Lower lobe of right lung (tissue), 2 donors: ENCODE measurements at regions not wholly inside any gene's neighbourhood (a gene's known extent, or its start where the extent isn't known, plus 50 kb on each side); places are given as distances from the start of the nearest gene placed in this dataset.

ENCODE experiments used
- ATAC-seq, 2 donors: fragments of 200-7000 bp; cut with Tn5 transposase; one replicate each; pipeline ENCODE4 v1.9.1; 2020 to 2022; ENCODE audit warnings: mild to moderate bottlenecking in 2 of 2, moderate library complexity in 2 of 2
- DNase-seq: peaks from one replicate; pipeline ENCODE4 v3.0.0-alpha.2; 2020
- H3K27ac ChIP-seq: fragments of 200-600 bp; one replicate; pipeline ENCODE4 v1.8.0; 2022
- H3K27me3 ChIP-seq: fragments of 200-600 bp; one replicate; pipeline ENCODE4 v1.8.0; 2022; ENCODE audit warnings: low read depth
- H3K36me3 ChIP-seq: fragments of 200-600 bp; one replicate; pipeline ENCODE4 v1.8.0; 2022; ENCODE audit warnings: mild to moderate bottlenecking
- H3K4me1 ChIP-seq: fragments of 200-600 bp; one replicate; pipeline ENCODE4 v1.8.0; 2022
- H3K4me3 ChIP-seq: fragments of 200-600 bp; one replicate; pipeline ENCODE4 v1.8.0; 2022; ENCODE audit warnings: mild to moderate bottlenecking
- H3K9me3 ChIP-seq: fragments of 200-600 bp; one replicate; pipeline ENCODE4 v1.8.0; 2022
- intact Hi-C: fragments of 100-400 bp; cut with DNase I; formaldehyde crosslinking; loops from one replicate; pipeline ENCODE4 v1.11.0; 2022
- TF ChIP-seq, protein P1 (sequence below): fragments of 200-600 bp; IDR thresholded peaks from one replicate; pipeline ENCODE4 v1.8.0; 2022; ENCODE audit warnings: antibody characterized with exemption, mild to moderate bottlenecking
- donor health status: DM: no; HTN: yes; CAD: no; lungs with severe emphysema.

DNA sequence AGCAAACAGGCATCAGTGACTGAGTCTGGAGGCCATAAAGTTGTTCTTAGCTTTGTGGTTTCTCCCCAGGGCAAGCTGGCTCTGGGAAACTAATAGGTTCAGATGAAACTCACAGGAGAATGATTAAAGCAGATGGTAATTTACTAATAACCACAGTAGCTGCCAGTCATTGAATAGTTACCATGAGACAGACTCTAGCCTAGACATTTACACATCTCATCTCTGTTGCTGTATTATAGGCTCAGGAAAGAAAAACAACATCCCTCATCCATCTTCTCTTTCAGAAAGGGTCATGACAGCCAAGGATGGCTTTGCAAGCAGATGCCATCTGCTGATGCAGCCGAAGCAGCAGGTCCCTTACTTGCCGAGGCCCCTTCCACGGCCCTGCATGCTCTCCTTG, 314.0 kb upstream of the ID2 start:
- Histone ChIP-seq H3K36me3 (no peaks in the 10 kb centered on the region), H3K27ac (no peak overlapping the region), H3K27me3 (no peaks in the 10 kb centered on the region), H3K4me1 (no peaks in the 10 kb centered on the region), H3K9me3 (no peaks in the 10 kb centered on the region), H3K4me3 (no peak overlapping the region)
- TF ChIP-seq, protein P1, sequence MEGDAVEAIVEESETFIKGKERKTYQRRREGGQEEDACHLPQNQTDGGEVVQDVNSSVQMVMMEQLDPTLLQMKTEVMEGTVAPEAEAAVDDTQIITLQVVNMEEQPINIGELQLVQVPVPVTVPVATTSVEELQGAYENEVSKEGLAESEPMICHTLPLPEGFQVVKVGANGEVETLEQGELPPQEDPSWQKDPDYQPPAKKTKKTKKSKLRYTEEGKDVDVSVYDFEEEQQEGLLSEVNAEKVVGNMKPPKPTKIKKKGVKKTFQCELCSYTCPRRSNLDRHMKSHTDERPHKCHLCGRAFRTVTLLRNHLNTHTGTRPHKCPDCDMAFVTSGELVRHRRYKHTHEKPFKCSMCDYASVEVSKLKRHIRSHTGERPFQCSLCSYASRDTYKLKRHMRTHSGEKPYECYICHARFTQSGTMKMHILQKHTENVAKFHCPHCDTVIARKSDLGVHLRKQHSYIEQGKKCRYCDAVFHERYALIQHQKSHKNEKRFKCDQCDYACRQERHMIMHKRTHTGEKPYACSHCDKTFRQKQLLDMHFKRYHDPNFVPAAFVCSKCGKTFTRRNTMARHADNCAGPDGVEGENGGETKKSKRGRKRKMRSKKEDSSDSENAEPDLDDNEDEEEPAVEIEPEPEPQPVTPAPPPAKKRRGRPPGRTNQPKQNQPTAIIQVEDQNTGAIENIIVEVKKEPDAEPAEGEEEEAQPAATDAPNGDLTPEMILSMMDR: no peak
- DNase-seq: no peak
- intact Hi-C loops: no loop called here
- ATAC-seq: no peak

DNA sequence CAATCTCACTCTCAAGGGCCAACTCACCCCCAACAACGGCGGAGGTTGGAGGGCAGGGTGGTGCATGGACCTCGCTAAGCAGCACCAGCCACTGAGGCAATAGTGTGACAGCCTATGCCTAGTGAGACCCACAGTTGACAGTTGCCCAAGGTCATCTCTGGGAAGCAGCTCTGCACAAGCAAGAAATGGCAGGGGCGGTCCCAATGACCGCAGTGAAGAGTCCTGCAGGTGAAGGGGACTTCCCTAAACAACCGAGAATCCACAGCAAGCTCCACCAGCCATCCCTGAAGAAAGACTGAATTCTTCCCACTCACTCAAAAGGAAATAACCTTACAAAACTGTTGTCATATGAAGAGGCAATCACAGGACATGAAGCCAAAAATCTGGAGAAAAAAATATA, 313.4 kb upstream of the ID2 start:
- intact Hi-C loops: no loop called here
- no peak overlapping the region for H3K27ac ChIP-seq
- TF ChIP-seq, protein P1: no peak
- H3K4me1 ChIP-seq: no peaks in the 10 kb centered on the region
- no peaks in the 10 kb centered on the region for H3K9me3 ChIP-seq
- no peak for ATAC-seq
- no peaks in the 10 kb centered on the region for H3K27me3 ChIP-seq
- no peaks in the 10 kb centered on the region for H3K36me3 ChIP-seq
- H3K4me3 ChIP-seq: no peak overlapping the region
- no peak for DNase-seq

DNA sequence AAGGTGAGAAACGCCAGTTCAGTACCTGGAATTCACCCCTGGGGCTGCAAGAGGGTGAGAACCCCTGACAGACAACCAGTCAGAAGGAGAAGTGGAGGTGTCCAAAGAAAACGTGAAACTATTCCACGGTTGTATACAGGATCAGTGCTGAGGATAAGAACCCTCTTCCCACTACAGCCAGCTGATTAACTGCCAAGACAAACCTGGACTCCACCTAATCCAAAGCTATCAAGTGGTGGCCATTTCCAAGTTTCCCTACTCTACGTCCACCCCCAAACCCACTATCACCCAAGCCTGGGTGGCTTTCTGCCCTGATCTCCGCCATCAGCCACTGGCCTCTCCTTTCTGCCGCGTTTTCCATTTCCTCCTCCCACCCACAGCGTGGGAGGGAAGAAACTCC, 312.3 kb upstream of the ID2 start:
- Histone ChIP-seq H3K36me3 (no peaks in the 10 kb centered on the region), H3K4me3 (no peak overlapping the region), H3K27me3 (no peaks in the 10 kb centered on the region), H3K9me3 (no peaks in the 10 kb centered on the region), H3K4me1 (no peaks in the 10 kb centered on the region), H3K27ac (no peak overlapping the region)
- DNase-seq (no peak), ATAC-seq (no peak)
- TF ChIP-seq, protein P1: no peak
- intact Hi-C loops: no loop called here

DNA sequence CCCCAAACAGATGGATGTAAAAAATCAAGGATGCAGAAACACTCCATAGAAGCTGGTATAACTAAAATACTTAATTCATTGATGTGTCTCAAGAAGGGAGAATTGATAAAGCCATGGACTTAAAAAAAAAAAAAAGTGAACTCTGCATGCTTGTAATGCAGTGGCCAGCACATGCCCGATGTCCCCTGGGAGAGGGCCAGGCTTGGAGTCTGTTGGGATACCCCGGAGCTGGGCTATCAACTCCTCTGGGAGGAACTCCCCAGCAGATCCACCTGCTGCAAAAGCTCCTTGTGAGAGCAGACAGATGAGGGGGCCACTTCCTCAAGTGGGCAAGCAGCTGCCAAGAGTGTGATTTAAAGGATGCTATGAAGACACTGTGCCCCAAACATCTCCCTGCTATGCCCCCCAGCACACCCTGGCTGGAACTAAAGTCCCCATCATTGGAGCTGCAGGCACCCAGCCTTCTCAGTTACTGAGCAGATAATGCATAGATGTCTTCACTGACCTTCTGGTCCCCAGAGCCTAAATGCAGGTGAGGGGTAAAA, 311.5 kb upstream of the ID2 start:
- intact Hi-C loops: no loop called here
- no peaks in the 10 kb centered on the region for H3K9me3 ChIP-seq
- DNase-seq: no peak
- TF ChIP-seq, protein P1: no peak
- H3K36me3 ChIP-seq: no peaks in the 10 kb centered on the region
- H3K27me3 ChIP-seq: no peaks in the 10 kb centered on the region
- no peak for ATAC-seq
- no peaks in the 10 kb centered on the region for H3K4me1 ChIP-seq
- no peak overlapping the region for H3K27ac ChIP-seq
- H3K4me3 ChIP-seq: no peak overlapping the region

DNA sequence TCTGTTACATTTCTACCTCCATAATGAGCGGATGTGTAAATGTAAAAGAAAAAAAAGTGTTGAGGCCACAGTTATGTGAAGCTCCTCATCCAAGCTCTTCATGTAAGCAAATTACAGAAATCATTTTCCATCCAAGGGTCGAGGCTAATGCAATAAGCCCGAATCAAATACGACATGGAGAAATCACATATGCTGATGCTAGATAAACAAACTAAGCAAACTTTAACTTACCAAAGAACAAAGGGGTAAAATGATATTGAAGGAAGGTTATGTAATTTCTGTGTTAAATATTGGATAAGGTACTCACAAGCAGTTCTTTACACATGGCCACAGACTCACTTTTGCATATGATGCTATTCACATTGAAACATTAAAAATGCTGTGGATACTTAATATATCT, 310.2 kb upstream of the ID2 start:
- Histone ChIP-seq H3K36me3 (no peaks in the 10 kb centered on the region), H3K9me3 (no peaks in the 10 kb centered on the region), H3K4me3 (no peak overlapping the region), H3K4me1 (no peaks in the 10 kb centered on the region), H3K27me3 (no peaks in the 10 kb centered on the region), H3K27ac (no peak overlapping the region)
- DNase-seq (no peak), ATAC-seq (no peak)
- intact Hi-C loops: no loop called here
- TF ChIP-seq, protein P1: no peak

DNA sequence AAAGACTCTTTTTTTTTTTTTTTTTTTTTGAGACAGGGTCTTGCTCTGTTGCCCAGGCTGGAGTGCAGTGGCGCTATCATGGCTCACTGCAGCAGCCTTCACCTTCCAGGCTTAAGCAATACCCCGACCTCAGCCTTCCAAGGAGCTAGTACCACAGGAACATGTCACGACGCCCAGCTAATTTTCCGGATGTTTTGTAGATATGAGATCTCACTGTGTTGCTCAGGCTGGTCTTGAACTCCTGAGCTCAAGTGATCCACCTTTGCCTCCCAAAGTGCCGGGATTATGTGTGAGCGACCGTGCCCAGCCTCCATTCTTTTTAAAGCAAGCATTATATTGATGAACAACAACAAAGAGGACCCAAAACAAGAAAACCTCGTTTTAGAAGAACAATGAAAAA, 307.1 kb upstream of the ID2 start:
- ATAC-seq (no peak), DNase-seq (no peak)
- H3K4me3 ChIP-seq: no peak overlapping the region
- intact Hi-C loops: no loop called here
- no peaks in the 10 kb centered on the region for H3K36me3 ChIP-seq
- no peaks in the 10 kb centered on the region for H3K27me3 ChIP-seq
- TF ChIP-seq, protein P1: no peak
- H3K4me1 ChIP-seq: peaks cover 3% of the 10 kb centered on the region
- no peak overlapping the region for H3K27ac ChIP-seq
- H3K9me3 ChIP-seq: no peaks in the 10 kb centered on the region
